ENCODE measurements at regions not wholly inside any gene's neighbourhood (a gene's known extent, or its start where the extent isn't known, plus 50 kb on each side); places are given as distances from the start of the nearest gene placed in this dataset.

DNA sequence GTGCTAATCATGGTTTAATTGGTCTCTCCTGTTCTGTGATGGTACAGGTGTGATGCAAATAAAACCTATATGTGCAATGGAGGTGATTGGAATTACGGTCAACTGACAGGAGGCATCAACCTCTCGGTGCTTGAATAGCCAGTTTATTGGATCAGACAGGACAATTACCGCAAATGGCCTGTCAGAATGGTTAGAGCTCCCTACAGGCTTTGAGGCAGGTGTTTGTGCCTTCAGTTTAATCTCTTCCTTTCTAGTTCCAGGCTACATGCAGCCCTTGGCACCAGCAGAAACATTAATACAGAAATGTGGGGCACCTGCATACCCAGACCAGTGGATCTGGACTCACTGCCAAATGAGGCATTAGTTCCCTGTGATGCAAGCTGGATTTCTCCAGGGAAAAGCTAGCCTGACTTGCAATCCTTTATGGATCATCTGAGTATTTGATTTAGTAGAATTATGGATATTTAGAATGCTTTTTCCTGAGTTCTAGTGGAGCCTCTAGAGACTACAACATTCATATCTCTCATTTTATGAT is 128.6 kb downstream of the MAT2B start:
- no peak for TF ChIP-seq EZH2 (IDR thresholded peaks at IDR 0.05; ENCODE audit: borderline replicate concordance, insufficient read depth, low read depth, low read length, poor library complexity, severe bottlenecking)
- TF ChIP-seq, protein P1, sequence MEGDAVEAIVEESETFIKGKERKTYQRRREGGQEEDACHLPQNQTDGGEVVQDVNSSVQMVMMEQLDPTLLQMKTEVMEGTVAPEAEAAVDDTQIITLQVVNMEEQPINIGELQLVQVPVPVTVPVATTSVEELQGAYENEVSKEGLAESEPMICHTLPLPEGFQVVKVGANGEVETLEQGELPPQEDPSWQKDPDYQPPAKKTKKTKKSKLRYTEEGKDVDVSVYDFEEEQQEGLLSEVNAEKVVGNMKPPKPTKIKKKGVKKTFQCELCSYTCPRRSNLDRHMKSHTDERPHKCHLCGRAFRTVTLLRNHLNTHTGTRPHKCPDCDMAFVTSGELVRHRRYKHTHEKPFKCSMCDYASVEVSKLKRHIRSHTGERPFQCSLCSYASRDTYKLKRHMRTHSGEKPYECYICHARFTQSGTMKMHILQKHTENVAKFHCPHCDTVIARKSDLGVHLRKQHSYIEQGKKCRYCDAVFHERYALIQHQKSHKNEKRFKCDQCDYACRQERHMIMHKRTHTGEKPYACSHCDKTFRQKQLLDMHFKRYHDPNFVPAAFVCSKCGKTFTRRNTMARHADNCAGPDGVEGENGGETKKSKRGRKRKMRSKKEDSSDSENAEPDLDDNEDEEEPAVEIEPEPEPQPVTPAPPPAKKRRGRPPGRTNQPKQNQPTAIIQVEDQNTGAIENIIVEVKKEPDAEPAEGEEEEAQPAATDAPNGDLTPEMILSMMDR (IDR thresholded peaks at IDR 0.05), result no peak
